Esophagus muscularis mucosa (tissue), 4 donors: ENCODE measurements at regions not wholly inside any gene's neighbourhood (a gene's known extent, or its start where the extent isn't known, plus 50 kb on each side); places are given as distances from the start of the nearest gene placed in this dataset.

Experiments
- DNase-seq: peaks from one replicate; pipeline ENCODE4 v3.0.0-alpha.2; 2017; ENCODE audit errors: extremely low spot score
- H3K27ac ChIP-seq, 4 donors: fragments of 200-600 bp; sonication (generic); replicated peaks in 1 of 4; 1 replicate in 3 of 4; 2 replicates in 1 of 4; pipeline ENCODE4 v1.5.1; 2016 to 2019; ENCODE audit warnings: mild to moderate bottlenecking in 1 of 4
- H3K27me3 ChIP-seq, 4 donors: fragments of 200-600 bp; sonication (generic); one replicate each; pipeline versions ENCODE4 v1.5.1 to v1.6.0; 2016 to 2019
- H3K36me3 ChIP-seq, 4 donors: fragments of 200-600 bp; sonication (generic); one replicate each; pipeline ENCODE4 v1.5.1; 2016 to 2019
- H3K4me1 ChIP-seq, 4 donors: fragments of 200-600 bp; sonication (generic); one replicate each; pipeline ENCODE4 v1.5.1; 2016 to 2019
- H3K4me3 ChIP-seq, 4 donors: fragments of 200-600 bp; sonication (generic); 1 replicate in 2 of 4; 2 replicates in 2 of 4; pipeline ENCODE4 v1.5.1; 2016 to 2019; ENCODE audit warnings: mild to moderate bottlenecking in 4 of 4, moderate library complexity in 1 of 4
- H3K9me3 ChIP-seq, 4 donors: fragments of 200-600 bp; sonication (generic); 1 replicate in 3 of 4; 2 replicates in 1 of 4; pipeline ENCODE4 v1.5.1; 2016 to 2019
- CTCF ChIP-seq, 3 experiments: fragments of 200-600 bp in 2 of 3; fragments of 450-650 bp in 1 of 3; sonication (generic) in 2 of 3; IDR thresholded peaks; one replicate each; pipeline ENCODE4 v1.5.1; 2017 to 2019; ENCODE audit warnings: antibody characterized with exemption in 3 of 3, mild to moderate bottlenecking in 2 of 3, moderate library complexity in 1 of 3
- EP300 ChIP-seq: sonication (generic); formaldehyde crosslinking; IDR thresholded peaks from one replicate; pipeline ENCODE4 v1.6.1; 2017; ENCODE audit warnings: antibody characterized with exemption
- POLR2A ChIP-seq: fragments of 450-650 bp; IDR thresholded peaks from one replicate; pipeline ENCODE4 v1.6.1; 2017; ENCODE audit warnings: antibody characterized with exemption, moderate library complexity, mild to moderate bottlenecking, low read depth
- POLR2AphosphoS5 ChIP-seq, 2 donors: sonication (generic); formaldehyde crosslinking; IDR thresholded peaks; one replicate each; pipeline ENCODE4 v1.6.1; 2017; ENCODE audit warnings: antibody characterized with exemption in 2 of 2
- WGBS: methylation state at CpG from one replicate; pipeline ENCODE4 v1.1.5; 2018; 5-methylcytosine and 5-hydroxymethylcytosine counted together
- intact Hi-C: fragments of 100-400 bp; cut with DNase I; formaldehyde crosslinking; loops from one replicate; pipeline ENCODE4 v1.15.1; 2023

GRCh38 chr13:85381082-85381481 lies 418.1 kb downstream of the SLITRK6 start:
- Histone ChIP-seq H3K36me3 (no peaks in the 10 kb centered on the region), H3K27ac (no peak overlapping the region), H3K27me3 (no peaks in the 10 kb centered on the region), H3K4me3 (no peak overlapping the region), H3K9me3 (no peaks in the 10 kb centered on the region), H3K4me1 (no peaks in the 10 kb centered on the region)
- intact Hi-C loops, result no loop called here
- DNase-seq, result no peak
- 94% methylated on average over 2 of the region's 2 CpGs for WGBS
- TF ChIP-seq EP300 (no peak), POLR2AphosphoS5 (IDR thresholded peaks at IDR 0.05) (no peak), POLR2A (no peak), CTCF (IDR thresholded peaks at IDR 0.05) (no peak)

GRCh38 chr13:85379991-85380390 lies 419.2 kb downstream of the SLITRK6 start:
- no peak for DNase-seq
- no peak overlapping the region for H3K4me3 ChIP-seq
- no peak overlapping the region for H3K27ac ChIP-seq
- WGBS, result 78% methylated on average over 1 of the region's 1 CpG
- intact Hi-C loops, result no loop called here
- no peaks in the 10 kb centered on the region for H3K9me3 ChIP-seq
- no peaks in the 10 kb centered on the region for H3K36me3 ChIP-seq
- no peaks in the 10 kb centered on the region for H3K4me1 ChIP-seq
- no peaks in the 10 kb centered on the region for H3K27me3 ChIP-seq
- no peak for TF ChIP-seq EP300
- no peak for TF ChIP-seq CTCF (IDR thresholded peaks at IDR 0.05)
- TF ChIP-seq POLR2A, result no peak
- no peak for TF ChIP-seq POLR2AphosphoS5 (IDR thresholded peaks at IDR 0.05)

GRCh38 chr13:85379433-85379832 lies 419.8 kb downstream of the SLITRK6 start:
- TF ChIP-seq POLR2A (no peak), POLR2AphosphoS5 (IDR thresholded peaks at IDR 0.05) (no peak), EP300 (no peak), CTCF (IDR thresholded peaks at IDR 0.05) (no peak)
- no peak for DNase-seq
- 32% methylated on average over 3 of the region's 3 CpGs for WGBS
- intact Hi-C loops, result no loop called here
- Histone ChIP-seq H3K4me3 (no peak overlapping the region), H3K4me1 (no peaks in the 10 kb centered on the region), H3K27ac (no peak overlapping the region), H3K9me3 (no peaks in the 10 kb centered on the region), H3K27me3 (no peaks in the 10 kb centered on the region), H3K36me3 (no peaks in the 10 kb centered on the region)

GRCh38 chr13:85377783-85378182 lies 421.4 kb downstream of the SLITRK6 start:
- WGBS, result 73% methylated on average over 2 of the region's 2 CpGs
- intact Hi-C loops, result no loop called here
- TF ChIP-seq EP300 (no peak), POLR2A (no peak), CTCF (IDR thresholded peaks at IDR 0.05) (no peak), POLR2AphosphoS5 (IDR thresholded peaks at IDR 0.05) (no peak)

GRCh38 chr13:85373322-85373721 lies 425.9 kb downstream of the SLITRK6 start:
- intact Hi-C loops, result no loop called here
- H3K4me1 ChIP-seq, result no peaks in the 10 kb centered on the region
- TF ChIP-seq EP300 (no peak), POLR2AphosphoS5 (IDR thresholded peaks at IDR 0.05) (no peak), POLR2A (no peak), CTCF (IDR thresholded peaks at IDR 0.05) (no peak)
- 71% methylated on average over 3 of the region's 3 CpGs for WGBS
- H3K27me3 ChIP-seq, result no peaks in the 10 kb centered on the region
- no peak overlapping the region for H3K27ac ChIP-seq
- no peaks in the 10 kb centered on the region for H3K36me3 ChIP-seq
- no peak for DNase-seq
- no peaks in the 10 kb centered on the region for H3K9me3 ChIP-seq
- H3K4me3 ChIP-seq, result no peak overlapping the region

More at GRCh38 chr13:85377783-85378182, 421.4 kb downstream of the SLITRK6 start:
- no peak overlapping the region for H3K27ac ChIP-seq
- H3K9me3 ChIP-seq, result no peaks in the 10 kb centered on the region
- DNase-seq, result no peak
- H3K36me3 ChIP-seq, result no peaks in the 10 kb centered on the region
- H3K4me1 ChIP-seq, result no peaks in the 10 kb centered on the region
- no peak overlapping the region for H3K4me3 ChIP-seq
- no peaks in the 10 kb centered on the region for H3K27me3 ChIP-seq
